RPMI7951 (cell line): ENCODE measurements at regions not wholly inside any gene's neighbourhood (a gene's known extent, or its start where the extent isn't known, plus 50 kb on each side); places are given as distances from the start of the nearest gene placed in this dataset.
A peak's percentile ranks its signal among the peaks of the same experiment; 100 is the strongest.

Experiments used
- DNase-seq: peaks from one replicate; pipeline ENCODE4 v3.0.0-alpha.2; 2012; ENCODE audit warnings: low read depth

DNA sequence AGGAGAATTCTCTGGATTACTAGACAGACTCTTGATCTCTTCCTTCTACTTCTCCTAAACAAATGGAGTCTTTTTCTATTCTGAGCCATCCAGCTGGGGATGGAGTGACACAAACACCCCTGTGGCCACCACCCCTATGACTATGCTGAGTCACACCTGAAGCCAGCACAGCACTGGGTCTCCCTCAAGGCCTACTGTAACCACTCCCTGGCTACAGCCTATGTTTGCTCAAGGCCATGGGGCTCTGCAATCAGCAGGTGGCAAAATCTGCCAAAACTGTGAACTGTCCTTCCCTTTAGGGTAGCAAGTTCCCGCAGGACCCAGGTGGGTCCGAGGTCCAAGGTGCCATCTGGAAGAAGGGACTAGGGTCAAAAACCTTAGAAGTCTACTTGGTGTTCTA lies 132.3 kb downstream of the TINAG start:
- no peak for DNase-seq

DNA sequence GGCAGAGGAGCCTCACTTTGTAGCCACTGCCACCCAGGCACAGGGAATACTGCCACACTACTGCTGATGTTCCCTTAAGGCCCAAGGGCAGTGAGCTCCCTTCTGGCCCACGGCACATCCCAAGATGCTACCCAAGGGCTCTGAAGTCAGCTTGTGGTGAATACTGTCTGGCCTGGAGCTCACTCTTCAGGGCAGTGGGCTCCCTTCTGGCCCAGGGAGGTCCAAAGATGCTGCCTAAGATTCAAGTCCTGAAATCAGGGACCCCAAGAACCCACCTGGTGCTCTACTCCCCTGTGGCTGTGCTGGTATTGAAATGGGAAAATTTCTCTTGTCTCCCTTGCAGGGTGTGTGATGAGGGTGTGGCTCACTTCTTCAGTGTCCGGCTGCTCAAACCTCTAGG lies 132.8 kb downstream of the TINAG start:
- DNase-seq: no peak

DNA sequence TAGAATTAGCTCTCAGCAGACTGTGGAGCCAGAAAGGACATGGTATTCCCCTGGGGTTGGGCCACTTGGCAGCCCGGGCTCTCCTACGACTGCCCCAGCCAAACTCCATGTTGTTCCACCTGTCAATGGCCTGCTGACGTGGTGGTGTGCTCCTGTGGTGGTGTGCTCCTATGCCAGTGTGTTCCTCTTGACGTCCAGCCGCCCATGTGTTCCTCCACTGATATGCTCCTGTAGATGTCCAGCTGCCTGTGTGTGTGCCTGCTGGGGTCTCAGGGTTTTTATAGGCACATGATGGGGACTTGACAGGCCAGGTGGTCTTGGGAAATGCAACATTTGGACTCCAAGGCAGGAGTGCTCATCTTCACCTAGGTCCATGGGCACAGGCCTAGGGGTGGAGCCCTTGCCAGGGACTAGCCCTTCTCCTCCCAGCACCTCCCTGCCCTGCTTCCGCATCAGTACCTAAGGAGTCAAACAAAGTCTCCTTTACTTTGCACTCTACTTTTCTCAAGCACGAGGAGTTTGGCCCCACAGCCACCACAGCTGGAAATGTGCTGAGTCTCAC lies 133.5 kb downstream of the TINAG start:
- DNase-seq: no peak

DNA sequence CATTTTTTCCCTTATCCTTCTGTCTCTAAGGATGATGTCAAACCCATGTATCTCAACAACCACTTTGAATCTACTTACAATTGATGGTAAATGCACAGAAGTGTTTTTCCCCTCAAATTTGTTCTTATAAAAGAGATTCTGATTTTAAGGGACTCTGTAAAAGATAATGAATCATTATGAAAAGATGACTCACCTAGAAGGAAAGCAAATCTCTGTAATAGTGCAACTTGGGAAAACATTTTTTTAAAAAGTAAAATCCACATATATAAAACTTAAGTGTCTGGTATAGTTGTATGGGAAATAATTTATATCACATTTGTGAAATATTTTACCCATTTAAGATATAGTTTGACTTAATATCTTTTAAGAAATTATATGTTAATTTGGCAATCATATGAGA lies 137.0 kb downstream of the TINAG start:
- no peak for DNase-seq

DNA sequence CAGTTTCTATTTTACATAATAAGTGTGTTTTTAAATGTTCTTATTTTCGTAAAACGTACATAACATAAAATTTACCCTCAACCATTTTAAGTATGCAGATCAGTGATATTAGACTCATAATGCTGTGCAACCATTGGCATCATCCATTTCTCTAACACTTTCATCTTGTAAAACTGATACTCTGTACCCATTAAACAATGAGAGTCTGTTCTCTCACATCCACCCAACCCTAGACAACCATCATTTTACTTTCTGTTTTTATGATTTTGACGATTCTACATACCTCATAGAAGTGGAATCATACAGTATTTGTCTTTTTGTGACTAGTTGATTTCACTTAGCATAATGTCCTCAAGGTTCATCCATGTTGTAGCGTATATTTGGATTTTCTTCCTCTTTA lies 140.4 kb downstream of the TINAG start:
- no peak for DNase-seq

DNA sequence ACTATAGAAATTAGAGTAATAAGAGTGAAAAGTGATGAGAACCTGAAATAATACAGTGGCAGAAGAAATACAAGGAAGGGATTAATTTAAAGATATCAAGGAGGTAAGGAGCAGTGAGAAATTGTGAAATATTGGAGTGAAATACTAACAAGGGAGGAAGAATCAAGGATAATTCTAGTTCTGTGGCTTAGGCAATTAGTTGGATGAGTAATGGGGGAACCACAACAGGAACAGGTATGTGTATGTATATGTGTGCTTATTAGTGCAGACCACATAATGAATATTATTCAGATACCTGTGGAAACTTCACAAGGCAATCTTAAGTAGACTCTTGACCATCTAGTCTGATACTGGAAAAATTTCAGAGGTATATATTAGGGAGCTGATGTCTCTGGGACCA lies 143.3 kb downstream of the TINAG start:
- no peak for DNase-seq

DNA sequence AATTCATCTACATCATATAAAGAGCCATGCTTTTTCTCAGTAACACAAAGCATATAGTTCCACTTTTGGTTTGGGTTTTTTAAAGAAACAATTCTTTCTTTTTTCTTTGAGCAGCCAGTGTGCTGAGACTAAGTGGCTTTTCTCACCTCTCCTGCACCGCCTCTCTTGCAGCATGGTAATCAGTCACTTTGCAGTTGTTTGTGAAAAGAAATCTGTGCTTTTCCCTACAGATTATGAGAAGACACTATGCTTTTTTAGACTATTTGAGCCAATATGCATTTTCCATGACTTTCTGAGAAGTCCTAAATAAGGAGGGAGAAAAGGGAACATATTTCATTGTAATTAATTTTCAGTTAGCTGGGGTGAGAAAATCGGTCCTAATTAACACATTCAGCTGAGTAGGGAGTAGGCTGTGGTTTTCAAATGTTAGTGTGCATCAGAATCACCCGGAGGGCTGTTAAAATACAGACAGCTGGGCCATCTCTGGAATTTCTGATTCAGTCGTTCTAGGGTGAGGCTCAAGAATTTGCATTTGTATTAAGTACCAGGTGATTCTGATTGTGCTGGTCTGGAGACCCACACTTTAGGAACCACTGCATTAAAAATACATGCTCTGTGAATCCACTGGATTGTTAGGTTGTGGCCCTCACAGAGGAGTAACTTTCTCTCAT lies 155.2 kb downstream of the TINAG start:
- DNase-seq: no peak

DNA sequence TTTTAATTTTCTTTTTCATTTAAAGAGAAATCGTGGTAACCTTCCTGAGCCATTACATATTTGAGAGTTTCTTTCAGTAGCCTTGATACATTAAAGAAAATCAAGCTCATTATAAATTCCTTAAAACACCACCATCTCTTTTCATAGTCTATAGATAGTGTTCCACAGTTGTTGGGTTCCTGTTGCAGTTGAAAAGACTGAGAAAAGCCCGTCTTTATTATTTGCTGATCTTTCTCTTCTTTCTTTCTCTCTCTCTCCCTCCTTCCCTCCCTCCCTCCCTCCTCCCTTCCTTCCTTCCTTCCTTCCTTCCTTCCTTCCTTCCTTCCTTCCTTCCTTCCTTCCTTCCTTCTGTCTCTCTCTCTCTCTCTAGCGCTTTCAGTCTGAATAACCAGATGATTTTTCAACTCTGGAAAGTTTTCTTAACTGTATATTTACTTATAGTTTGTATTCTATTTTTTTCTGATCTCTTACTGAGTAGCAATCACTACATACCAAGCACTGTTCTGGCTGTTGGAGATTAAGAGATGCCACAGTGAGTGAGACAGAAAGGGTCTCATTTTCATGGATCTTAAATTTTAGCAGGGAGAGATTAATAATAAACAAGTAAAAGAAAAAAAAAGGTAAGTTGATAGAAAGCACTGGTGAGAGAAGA lies 157.5 kb downstream of the TINAG start:
- DNase-seq: no peak

DNA sequence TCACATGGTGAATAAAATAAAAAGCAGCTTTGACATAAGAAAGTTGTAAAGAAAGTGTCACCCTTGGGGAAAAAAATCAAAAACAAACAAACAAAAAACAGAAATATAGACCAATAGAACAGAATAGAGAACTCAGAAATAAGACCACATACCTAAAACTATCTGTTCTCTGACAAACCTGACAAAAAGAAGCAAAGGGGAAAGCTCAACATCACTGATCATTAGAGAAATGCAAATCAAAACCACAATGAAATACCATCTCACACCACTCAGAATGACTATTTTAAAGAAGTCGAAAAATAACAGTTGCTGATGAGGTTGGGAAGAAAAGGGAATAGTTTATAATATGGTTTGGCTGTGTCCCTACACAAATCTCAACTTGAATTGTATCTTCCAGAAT lies 159.1 kb downstream of the TINAG start:
- DNase-seq: no peak

DNA sequence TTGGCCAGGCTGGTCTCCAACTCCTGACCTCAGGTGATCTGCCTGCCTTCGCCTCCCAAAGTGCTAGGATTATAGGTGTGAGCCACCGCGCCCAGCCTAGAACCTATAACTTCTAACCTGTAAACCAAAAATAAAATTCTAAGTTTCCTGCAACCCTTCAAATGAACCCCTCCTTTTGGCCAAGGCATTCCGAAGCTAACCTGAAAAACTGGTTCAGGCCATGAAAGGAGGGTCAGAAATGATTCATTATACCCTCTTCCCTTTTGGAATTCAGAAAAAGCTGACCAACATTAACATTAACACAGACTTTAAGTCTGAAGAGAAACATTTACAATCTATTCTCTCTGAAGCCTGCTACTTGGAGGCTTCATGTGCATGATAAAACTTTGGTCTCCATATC lies 165.1 kb downstream of the TINAG start:
- DNase-seq: no peak

DNA sequence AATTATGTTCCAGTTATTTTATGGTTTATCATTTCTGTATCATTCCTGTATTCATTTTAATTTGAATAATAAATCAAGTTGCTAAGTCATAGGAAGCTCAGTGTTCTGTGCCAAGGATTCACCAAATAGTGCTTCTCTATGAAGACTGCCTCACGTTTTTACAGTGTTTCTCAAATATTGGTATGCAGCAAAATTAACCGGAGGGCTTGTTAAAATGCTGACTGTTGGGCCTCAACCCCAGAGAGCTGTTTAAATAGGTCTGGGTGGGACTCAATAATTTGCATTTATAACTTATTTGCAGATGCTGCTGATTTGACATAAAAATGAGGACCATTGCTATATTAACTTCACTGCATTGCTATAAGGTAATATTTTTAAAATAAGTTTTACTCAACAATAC lies 166.7 kb downstream of the TINAG start:
- no peak for DNase-seq

DNA sequence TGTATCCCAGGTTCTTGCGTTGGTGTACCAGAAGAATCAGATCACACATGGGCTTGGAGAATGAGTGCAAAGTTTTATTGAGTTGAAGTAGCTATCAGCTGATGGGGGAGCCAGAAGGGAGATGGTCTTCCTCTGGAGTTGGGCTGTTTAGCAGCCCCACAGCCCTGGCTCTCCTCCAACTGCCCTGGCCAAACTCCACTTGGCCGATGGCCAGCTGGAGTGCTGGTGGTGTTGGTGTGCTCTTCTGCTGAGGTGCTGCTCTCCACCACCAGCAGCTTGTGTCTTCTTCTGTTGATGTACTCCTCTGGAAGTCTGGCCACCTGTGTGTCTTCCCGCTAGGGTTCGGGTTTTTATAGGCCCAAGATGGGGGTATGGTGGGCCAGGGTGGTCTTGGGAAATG lies 172.8 kb downstream of the TINAG start:
- DNase-seq: no peak

DNA sequence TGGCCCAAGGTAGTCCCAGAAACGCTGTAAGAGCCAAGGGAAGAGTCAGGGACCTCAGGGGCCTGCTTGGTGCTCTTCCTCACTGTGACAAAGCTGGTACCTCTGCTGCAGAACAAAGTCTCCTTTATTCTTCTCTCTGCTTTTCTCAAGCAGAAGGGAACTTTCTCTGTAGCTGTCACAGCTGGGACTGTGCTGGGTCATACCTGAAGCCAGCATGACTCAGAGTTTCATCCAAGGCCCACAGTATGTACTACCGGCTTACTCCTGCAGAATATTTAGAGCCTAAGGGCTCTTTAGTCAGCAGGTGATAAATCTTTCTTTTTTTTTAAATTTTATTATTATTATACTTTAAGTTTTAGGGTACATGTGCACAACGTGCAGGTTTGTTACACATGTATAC lies 183.2 kb downstream of the TINAG start:
- DNase-seq: peak; percentile 3

DNA sequence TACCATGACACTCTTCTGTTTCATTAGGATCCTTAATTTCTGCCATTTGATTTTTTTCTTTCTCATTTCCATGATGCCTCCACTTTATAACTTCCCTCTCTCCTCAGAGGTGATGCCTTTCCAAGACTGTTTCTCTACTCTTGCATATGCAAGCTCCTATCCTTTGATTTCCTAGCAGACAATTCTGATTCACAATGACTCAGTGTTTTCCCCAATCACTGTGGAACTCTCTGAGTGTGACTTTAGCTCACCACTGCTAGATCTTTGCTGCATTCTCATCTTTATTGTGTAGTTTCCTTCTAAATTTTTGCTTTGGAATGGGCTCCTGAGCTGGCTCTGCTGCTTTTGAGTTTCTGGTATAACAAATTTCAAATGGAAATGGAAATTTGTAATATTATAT lies 184.9 kb downstream of the TINAG start:
- peak; percentile 49 for DNase-seq

DNA sequence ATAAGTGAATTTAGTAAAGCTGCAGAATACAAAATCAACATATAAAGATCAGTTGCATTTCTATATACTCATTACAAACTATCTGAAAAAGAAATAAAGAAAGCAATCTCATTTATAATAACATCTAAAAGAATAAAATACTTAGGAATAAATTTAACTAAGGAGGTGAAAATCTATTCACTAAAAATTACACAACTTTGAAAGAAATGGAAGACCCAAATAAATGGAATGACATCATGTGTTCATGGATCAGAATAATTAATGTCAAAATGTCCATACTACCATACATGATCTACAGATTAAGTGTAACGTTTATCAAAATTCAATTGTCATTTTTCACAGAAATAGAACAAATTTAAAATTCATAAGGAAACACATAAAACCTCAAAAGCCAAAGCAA lies 194.9 kb downstream of the TINAG start:
- no peak for DNase-seq

DNA sequence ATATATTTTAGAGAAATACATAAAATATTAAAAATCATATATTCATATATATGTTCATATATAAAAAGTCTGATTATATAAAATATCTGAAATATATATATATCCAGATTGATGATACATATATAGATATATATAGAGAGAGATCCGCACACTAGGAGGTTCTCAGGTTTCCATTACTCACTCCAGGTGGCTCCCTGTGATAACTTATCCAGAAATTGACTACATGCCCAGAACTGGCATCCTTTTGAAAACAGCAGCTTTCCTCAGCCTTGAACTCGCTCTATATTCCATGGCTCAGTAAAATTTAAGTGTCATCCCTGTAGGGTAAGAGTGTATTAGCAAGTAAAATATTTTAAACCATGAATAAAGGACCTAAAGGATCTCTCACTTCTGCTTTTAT lies 206.8 kb downstream of the TINAG start:
- DNase-seq: no peak

DNA sequence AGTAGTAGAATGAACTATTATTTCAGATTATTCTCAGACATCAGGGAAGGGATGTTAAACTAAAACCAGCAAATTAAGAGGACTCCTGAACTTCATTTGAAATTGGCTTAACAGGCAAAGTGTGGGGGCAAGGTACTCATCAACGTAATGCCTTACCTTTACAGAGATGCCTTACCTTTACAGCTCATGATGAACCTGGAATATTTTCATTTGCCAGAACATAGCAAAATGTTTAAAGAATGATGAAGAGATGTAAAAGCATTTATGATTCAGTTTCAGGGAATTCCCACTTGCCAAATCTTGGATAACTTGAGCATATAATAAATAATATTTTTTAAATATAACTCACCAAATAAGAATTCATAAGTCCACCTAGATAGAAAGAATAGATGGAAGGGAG lies 207.5 kb downstream of the TINAG start:
- DNase-seq: no peak

DNA sequence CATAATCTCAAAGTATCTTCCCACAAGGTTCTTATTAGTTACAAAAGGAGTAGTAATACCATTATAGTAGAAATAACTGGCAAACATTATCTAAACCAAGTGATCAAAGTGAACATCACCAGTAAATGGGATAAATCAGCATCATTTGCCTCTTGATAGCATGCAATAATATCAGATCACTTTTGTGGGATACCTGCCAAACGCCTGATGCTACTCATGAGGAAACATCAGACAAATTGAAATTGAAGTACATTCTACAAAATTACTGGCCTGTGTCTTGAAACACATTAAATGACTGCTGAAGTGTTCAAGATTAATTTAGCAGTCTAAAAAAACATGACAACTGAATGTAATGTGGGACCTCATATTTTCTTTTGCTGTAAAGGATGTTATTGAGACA lies 208.1 kb downstream of the TINAG start:
- DNase-seq: no peak

DNA sequence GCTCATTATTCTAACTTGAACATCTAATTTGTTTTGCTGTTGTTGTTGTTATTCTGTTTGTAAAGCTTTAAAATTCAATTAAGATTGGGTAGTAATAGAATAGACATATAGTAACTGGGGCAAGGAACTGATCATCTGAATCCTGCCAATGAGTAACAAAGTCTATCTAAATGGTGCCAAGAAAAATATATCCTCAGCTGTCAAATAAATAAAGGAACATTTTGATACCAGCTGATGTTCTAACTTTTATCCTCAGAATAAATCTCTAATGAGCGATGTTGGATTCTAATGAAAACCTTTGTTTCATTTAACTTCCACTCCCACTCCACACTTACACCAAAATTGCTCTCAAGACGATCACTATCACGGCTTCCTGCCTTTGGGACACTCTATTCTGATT lies 210.9 kb downstream of the TINAG start:
- no peak for DNase-seq

DNA sequence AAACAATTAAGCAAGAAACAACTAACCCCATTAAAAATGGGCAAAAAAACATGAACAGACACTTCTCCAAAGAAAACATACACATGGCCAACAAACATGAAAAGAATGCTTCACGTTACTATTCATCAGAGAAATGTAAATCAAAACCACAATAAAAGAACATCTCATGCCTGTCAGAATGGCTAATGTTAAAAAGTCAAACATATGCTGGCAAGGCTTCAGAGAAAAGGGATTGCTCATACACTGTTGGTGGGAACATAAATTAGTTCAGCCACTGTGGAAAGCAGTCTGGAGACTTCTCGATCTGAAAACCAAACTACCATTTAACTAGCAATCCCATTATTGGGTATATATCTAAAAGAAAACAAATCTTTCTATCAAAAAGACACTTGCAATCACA lies 217.5 kb downstream of the TINAG start:
- peak; percentile 66 for DNase-seq

DNA sequence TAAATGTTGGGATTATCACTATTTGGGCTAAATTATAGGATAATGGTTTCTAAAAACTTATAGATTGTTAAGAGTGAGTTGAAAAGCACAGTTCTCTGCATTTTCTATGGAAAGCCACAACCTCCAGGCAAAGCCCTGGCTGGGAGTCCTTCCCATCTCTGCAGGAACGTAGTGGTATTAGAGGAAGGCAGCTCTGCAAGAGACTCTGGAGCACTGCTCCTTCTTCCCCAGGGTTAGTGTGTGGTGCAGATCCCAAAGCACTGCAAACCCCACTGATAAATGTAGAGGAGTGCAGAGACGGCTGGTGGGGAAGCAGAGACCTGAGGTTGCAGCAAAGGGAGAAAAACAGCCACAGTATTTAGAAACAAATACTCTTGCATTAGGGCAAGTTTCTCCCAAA lies 225.3 kb downstream of the TINAG start:
- no peak for DNase-seq

DNA sequence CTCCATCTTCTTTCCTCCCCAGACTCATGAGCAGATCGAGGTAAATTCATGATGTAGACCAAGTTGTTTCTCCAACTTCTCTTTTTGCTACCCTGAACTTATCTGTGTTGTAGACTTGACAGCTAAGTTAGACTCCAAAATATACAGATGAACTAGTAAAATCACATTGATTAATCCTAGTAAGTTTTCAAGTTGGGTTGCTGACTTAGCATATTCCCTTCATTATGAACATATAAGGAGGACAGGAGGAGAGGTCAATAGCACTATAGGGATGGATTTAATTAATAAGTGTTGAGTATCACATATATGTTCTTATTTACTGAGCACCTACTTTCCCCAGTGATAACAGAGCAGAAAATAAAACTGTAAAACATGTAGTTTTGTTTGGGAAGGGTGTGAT lies 227.3 kb downstream of the TINAG start:
- DNase-seq: no peak

DNA sequence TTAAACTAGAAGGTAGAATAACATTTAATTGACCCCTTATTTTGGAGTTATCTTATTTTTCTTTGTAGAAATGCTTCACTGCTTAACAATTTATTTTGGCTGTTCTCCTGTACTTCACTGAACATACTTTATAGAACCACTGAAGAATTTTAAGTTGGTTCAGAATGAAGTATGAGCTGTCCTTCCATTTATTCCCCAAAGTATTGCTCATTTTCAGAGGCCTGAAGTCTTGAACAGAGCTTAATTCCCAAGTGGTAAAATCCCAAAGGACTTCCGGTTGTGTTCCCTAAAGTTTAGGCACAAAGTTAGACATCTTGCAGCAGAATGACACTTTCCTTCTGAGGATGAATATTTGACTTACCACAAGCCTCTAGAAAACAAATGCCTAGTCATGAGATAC lies 233.3 kb downstream of the TINAG start:
- DNase-seq: no peak

DNA sequence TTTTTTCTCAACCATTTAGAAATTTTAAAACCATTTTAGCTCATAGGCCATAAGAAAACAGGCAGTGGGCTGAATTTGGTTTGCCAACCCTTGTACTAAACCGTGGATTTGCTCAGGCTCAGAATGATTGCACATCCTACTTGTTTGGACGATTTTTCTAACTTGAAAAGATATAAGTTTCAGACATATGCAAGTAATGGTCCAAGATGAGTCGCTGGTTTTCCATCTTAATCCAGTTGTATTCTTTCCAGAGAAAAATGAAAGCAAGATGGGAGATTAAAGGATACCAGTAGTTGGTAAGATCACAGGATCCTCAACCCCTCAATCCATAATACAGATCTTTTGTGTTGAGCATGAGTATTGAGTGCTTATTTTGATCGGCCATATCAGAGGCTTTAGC lies 250.9 kb downstream of the TINAG start:
- DNase-seq: no peak
